C4-2B (cell line): ENCODE measurements at regions not wholly inside any gene's neighbourhood (a gene's known extent, or its start where the extent isn't known, plus 50 kb on each side); places are given as distances from the start of the nearest gene placed in this dataset.

Experiments used
- H3K27ac ChIP-seq: fragments of 450-650 bp; 2 replicates; pipeline ENCODE4 v1.5.1; 2017
- CTCF ChIP-seq: fragments of 450-650 bp; conservative IDR thresholded peaks from 2 replicates; pipeline ENCODE4 v1.5.1; 2017; ENCODE audit warnings: mild to moderate bottlenecking
- ZFX ChIP-seq: fragments of 450-650 bp; IDR thresholded peaks from 2 replicates; pipeline ENCODE4 v1.6.1; 2017

GRCh38 chr12:66050283-66050576, 80.3 kb downstream of the LLPH start:
- no peak overlapping the region for H3K27ac ChIP-seq
- TF ChIP-seq ZFX (no peak), CTCF (no peak)

GRCh38 chr12:66049538-66050282, 80.8 kb downstream of the LLPH start:
- TF ChIP-seq CTCF (no peak), ZFX (no peak)

GRCh38 chr12:66048835-66049537, 81.6 kb downstream of the LLPH start:
- TF ChIP-seq ZFX (no peak), CTCF (no peak)
- no peak overlapping the region for H3K27ac ChIP-seq

More at GRCh38 chr12:66049538-66050282, 80.8 kb downstream of the LLPH start:
- no peak overlapping the region for H3K27ac ChIP-seq

- no peak overlapping the region for H3K27ac ChIP-seq
- TF ChIP-seq CTCF (no peak), ZFX (no peak)
These were observed 82.2 kb downstream of the LLPH start for GRCh38 chr12:66048218-66048834.

GRCh38 chr12:66047411-66048021, 83.0 kb downstream of the LLPH start:
- no peak overlapping the region for H3K27ac ChIP-seq
- TF ChIP-seq CTCF (no peak), ZFX (no peak)

- no peak overlapping the region for H3K27ac ChIP-seq
- TF ChIP-seq ZFX (no peak), CTCF (no peak)
These were observed 85.0 kb downstream of the LLPH start for GRCh38 chr12:66045506-66045905.

- TF ChIP-seq CTCF (no peak), ZFX (no peak)
- H3K27ac ChIP-seq = no peak overlapping the region
These were observed 85.8 kb downstream of the LLPH start for GRCh38 chr12:66044731-66045130.
